HG02981 (cell line): ENCODE measurements at regions not wholly inside any gene's neighbourhood (a gene's known extent, or its start where the extent isn't known, plus 50 kb on each side); places are given as distances from the start of the nearest gene placed in this dataset.
"Not testable (repeated sequence)": the region's sequence is repeated elsewhere in the genome, so short reads cannot be mapped to it uniquely, and the experiment has no call there.

ENCODE experiments used
- ATAC-seq: cut with Tn5 transposase; IDR thresholded peaks from one replicate; pipeline ENCODE4 v1.9.1; 2021; ENCODE audit warnings: mild to moderate bottlenecking, moderate library complexity; ENCODE audit not compliant: unreplicated experiment

GRCh38 chr2:91603996-91604395 lies 2912.5 kb downstream of the RPIA start:
- ATAC-seq: not testable (repeated sequence)

- not testable (repeated sequence) for ATAC-seq
Observed at GRCh38 chr2:91604629-91605028, 2913.2 kb downstream of the RPIA start.

GRCh38 chr2:91623739-91624138 lies 2932.3 kb downstream of the RPIA start:
- not testable (repeated sequence) for ATAC-seq

- not testable (repeated sequence) for ATAC-seq
Observed at GRCh38 chr2:91628471-91628870, 2937.0 kb downstream of the RPIA start.

- not testable (repeated sequence) for ATAC-seq
Observed at GRCh38 chr2:91657193-91657592, 2965.7 kb downstream of the RPIA start.

GRCh38 chr2:91658336-91658735 lies 2966.9 kb downstream of the RPIA start:
- not testable (repeated sequence) for ATAC-seq

GRCh38 chr2:91659189-91659916 lies 2967.9 kb downstream of the RPIA start:
- not testable (repeated sequence) for ATAC-seq

GRCh38 chr2:91659917-91660275 lies 2968.4 kb downstream of the RPIA start:
- peak; percentile 98 for ATAC-seq

GRCh38 chr2:91667341-91667740 lies 2975.9 kb downstream of the RPIA start:
- ATAC-seq: not testable (repeated sequence)

GRCh38 chr2:91685541-91685940 lies 2994.1 kb downstream of the RPIA start:
- ATAC-seq: not testable (repeated sequence)

- ATAC-seq: not testable (repeated sequence)
Observed at GRCh38 chr2:91686046-91686445, 2994.6 kb downstream of the RPIA start.
